H1 (cell line): ENCODE measurements at regions not wholly inside any gene's neighbourhood (a gene's known extent, or its start where the extent isn't known, plus 50 kb on each side); places are given as distances from the start of the nearest gene placed in this dataset.

Source experiments
- ATF3 ChIP-seq: IDR thresholded peaks from 2 replicates; pipeline ENCODE4 v1.6.1; 2011; ENCODE audit warnings: low read depth, mild to moderate bottlenecking, low read length; ENCODE audit not compliant: insufficient read depth
- RFX5 ChIP-seq: IDR thresholded peaks from 2 replicates; pipeline ENCODE4 v1.6.1; 2011; ENCODE audit warnings: low read depth, low read length, improper control_type of control experiment, borderline replicate concordance
- YY1 ChIP-seq: IDR thresholded peaks from 2 replicates; pipeline ENCODE4 v1.6.1; 2011; ENCODE audit warnings: low read depth, mild to moderate bottlenecking, low read length

- TF ChIP-seq ATF3 (no peak), RFX5 (no peak), YY1 (no peak)
Measured at GRCh38 chr15:56519000-56519399, 54.1 kb upstream of the MNS1 start (continued).
